Esophagus squamous epithelium (tissue), 5 donors: ENCODE measurements at regions not wholly inside any gene's neighbourhood (a gene's known extent, or its start where the extent isn't known, plus 50 kb on each side); places are given as distances from the start of the nearest gene placed in this dataset.

Experiments used
- DNase-seq: peaks from one replicate; lab custom pipeline; 2025; lab: John Stamatoyannopoulos, UW
- H3K27ac ChIP-seq, 4 donors: fragments of 200-600 bp; sonication (generic); one replicate each; pipeline ENCODE4 v1.5.1; 2016 to 2019; ENCODE audit warnings: mild to moderate bottlenecking in 1 of 4
- H3K27me3 ChIP-seq, 4 donors: fragments of 200-600 bp; sonication (generic); 1 replicate in 3 of 4; 2 replicates in 1 of 4; pipeline versions ENCODE4 v1.5.1 to v1.6.0; 2017 to 2021; ENCODE audit warnings: antibody characterized with exemption in 1 of 4
- H3K36me3 ChIP-seq, 3 donors: fragments of 200-600 bp; sonication (generic); one replicate each; pipeline ENCODE4 v1.5.1; 2016 to 2019
- H3K4me1 ChIP-seq, 3 donors: fragments of 200-600 bp; sonication (generic); one replicate each; pipeline ENCODE4 v1.5.1; 2017 to 2019
- H3K4me3 ChIP-seq, 4 donors: fragments of 200-600 bp; sonication (generic); 1 replicate in 3 of 4; 2 replicates in 1 of 4; pipeline ENCODE4 v1.5.1; 2016 to 2019; ENCODE audit warnings: mild to moderate bottlenecking in 2 of 4, moderate library complexity in 1 of 4
- H3K9me3 ChIP-seq, 3 donors: fragments of 200-600 bp; sonication (generic); one replicate each; pipeline ENCODE4 v1.5.1; 2016 to 2019
- POLR2A ChIP-seq, 4 donors: fragments of 450-650 bp; IDR thresholded peaks; one replicate each; pipeline ENCODE4 v1.6.1; 2017; ENCODE audit warnings: antibody characterized with exemption in 4 of 4, mild to moderate bottlenecking in 4 of 4, moderate library complexity in 3 of 4
- WGBS, 2 donors: methylation state at CpG; one replicate each; pipeline ENCODE4 v1.1.5; 2018; 5-methylcytosine and 5-hydroxymethylcytosine counted together
- intact Hi-C: fragments of 100-400 bp; cut with DNase I; formaldehyde crosslinking; loops from one replicate; pipeline ENCODE4 v1.15.0; 2022
- TF ChIP-seq, protein P1 (sequence below), 6 experiments: fragments of 450-650 bp in 4 of 6; fragments of 200-600 bp in 2 of 6; sonication (generic) in 2 of 6; IDR thresholded peaks; one replicate each; pipeline ENCODE4 v1.5.1; 2016 to 2019; ENCODE audit warnings: antibody characterized with exemption in 6 of 6, mild to moderate bottlenecking in 4 of 6, moderate library complexity in 4 of 6
- donor health status: DM: yes; HTN: yes; CAD: no.

- DNase-seq = no peak
These were observed 709.4 kb downstream of the ARAP2 start for GRCh38 chr4:35534962-35535361.

GRCh38 chr4:35538807-35539206 lies 705.5 kb downstream of the ARAP2 start:
- no peak overlapping the region for H3K4me3 ChIP-seq
- H3K27ac ChIP-seq = no peak overlapping the region
- TF ChIP-seq, protein P1, sequence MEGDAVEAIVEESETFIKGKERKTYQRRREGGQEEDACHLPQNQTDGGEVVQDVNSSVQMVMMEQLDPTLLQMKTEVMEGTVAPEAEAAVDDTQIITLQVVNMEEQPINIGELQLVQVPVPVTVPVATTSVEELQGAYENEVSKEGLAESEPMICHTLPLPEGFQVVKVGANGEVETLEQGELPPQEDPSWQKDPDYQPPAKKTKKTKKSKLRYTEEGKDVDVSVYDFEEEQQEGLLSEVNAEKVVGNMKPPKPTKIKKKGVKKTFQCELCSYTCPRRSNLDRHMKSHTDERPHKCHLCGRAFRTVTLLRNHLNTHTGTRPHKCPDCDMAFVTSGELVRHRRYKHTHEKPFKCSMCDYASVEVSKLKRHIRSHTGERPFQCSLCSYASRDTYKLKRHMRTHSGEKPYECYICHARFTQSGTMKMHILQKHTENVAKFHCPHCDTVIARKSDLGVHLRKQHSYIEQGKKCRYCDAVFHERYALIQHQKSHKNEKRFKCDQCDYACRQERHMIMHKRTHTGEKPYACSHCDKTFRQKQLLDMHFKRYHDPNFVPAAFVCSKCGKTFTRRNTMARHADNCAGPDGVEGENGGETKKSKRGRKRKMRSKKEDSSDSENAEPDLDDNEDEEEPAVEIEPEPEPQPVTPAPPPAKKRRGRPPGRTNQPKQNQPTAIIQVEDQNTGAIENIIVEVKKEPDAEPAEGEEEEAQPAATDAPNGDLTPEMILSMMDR (IDR thresholded peaks at IDR 0.05) = no peak
- TF ChIP-seq POLR2A (IDR thresholded peaks at IDR 0.05) = no peak
- no peaks in the 10 kb centered on the region for H3K4me1 ChIP-seq
- H3K36me3 ChIP-seq = no peaks in the 10 kb centered on the region
- intact Hi-C loops = no loop called here
- no peaks in the 10 kb centered on the region for H3K27me3 ChIP-seq
- no peaks in the 10 kb centered on the region for H3K9me3 ChIP-seq
- 43 to 71% methylated on average over 2 to 4 of the region's 4 CpGs for WGBS, 2 donors
- no peak for DNase-seq

More at GRCh38 chr4:35534962-35535361, 709.4 kb downstream of the ARAP2 start:
- no peaks in the 10 kb centered on the region for H3K27me3 ChIP-seq
- H3K27ac ChIP-seq = no peak overlapping the region
- TF ChIP-seq, protein P1 (IDR thresholded peaks at IDR 0.05) = no peak
- TF ChIP-seq POLR2A (IDR thresholded peaks at IDR 0.05) = no peak
- H3K9me3 ChIP-seq = no peaks in the 10 kb centered on the region
- no peaks in the 10 kb centered on the region for H3K36me3 ChIP-seq
- no peak overlapping the region for H3K4me3 ChIP-seq
- intact Hi-C loops = no loop called here
- no peaks in the 10 kb centered on the region for H3K4me1 ChIP-seq
- WGBS, 2 donors = 84 to 86% methylated on average over 5 of the region's 5 CpGs

GRCh38 chr4:35539404-35540055 lies 704.8 kb downstream of the ARAP2 start:
- no peaks in the 10 kb centered on the region for H3K9me3 ChIP-seq
- WGBS, 2 donors = 67 to 75% methylated on average over 5 of the region's 5 CpGs
- DNase-seq = no peak
- H3K4me3 ChIP-seq = no peak overlapping the region
- TF ChIP-seq POLR2A (IDR thresholded peaks at IDR 0.05) = no peak
- TF ChIP-seq, protein P1 (IDR thresholded peaks at IDR 0.05) = no peak
- no peaks in the 10 kb centered on the region for H3K4me1 ChIP-seq
- intact Hi-C loops = no loop called here
- H3K36me3 ChIP-seq = no peaks in the 10 kb centered on the region
- H3K27ac ChIP-seq = no peak overlapping the region
- no peaks in the 10 kb centered on the region for H3K27me3 ChIP-seq

- H3K9me3 ChIP-seq = no peaks in the 10 kb centered on the region
- no peaks in the 10 kb centered on the region for H3K4me1 ChIP-seq
- no peaks in the 10 kb centered on the region for H3K27me3 ChIP-seq
- no peak for DNase-seq
- TF ChIP-seq, protein P1 (IDR thresholded peaks at IDR 0.05) = no peak
- no peak for TF ChIP-seq POLR2A (IDR thresholded peaks at IDR 0.05)
- intact Hi-C loops = no loop called here
- H3K27ac ChIP-seq = no peak overlapping the region
- no peaks in the 10 kb centered on the region for H3K36me3 ChIP-seq
- WGBS, 2 donors = 84 to 92% methylated on average over 4 of the region's 12 CpGs
- H3K4me3 ChIP-seq = no peak overlapping the region
These were observed 703.0 kb downstream of the ARAP2 start for GRCh38 chr4:35541146-35541887.

DNA sequence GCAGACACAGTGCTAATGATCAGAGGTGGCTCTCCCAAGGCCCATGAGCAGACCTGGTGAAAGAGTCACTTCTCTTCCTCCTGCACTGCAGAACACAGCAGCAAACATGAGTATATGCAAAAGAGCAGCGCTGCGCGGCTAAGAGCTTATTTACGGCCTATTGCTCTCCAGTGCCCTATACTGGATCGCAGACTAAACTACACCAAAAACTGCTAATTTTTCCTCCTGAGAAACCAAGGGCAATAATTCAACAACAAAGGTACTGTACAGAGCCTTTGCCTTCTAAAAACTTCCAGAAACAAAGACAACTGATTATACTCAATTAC lies 702.5 kb downstream of the ARAP2 start:
- no peak for DNase-seq
- Histone ChIP-seq H3K27ac (no peak overlapping the region), H3K4me1 (no peaks in the 10 kb centered on the region), H3K9me3 (no peaks in the 10 kb centered on the region), H3K27me3 (no peaks in the 10 kb centered on the region), H3K4me3 (no peak overlapping the region), H3K36me3 (no peaks in the 10 kb centered on the region)
- intact Hi-C loops = no loop called here
- TF ChIP-seq, protein P1 (IDR thresholded peaks at IDR 0.05) = no peak
- TF ChIP-seq POLR2A (IDR thresholded peaks at IDR 0.05) = no peak
- WGBS, 2 donors = 93 to 100% methylated on average over 4 to 5 of the region's 5 CpGs
